Renal pelvis (tissue), 1 donor: ENCODE measurements at regions not wholly inside any gene's neighbourhood (a gene's known extent, or its start where the extent isn't known, plus 50 kb on each side); places are given as distances from the start of the nearest gene placed in this dataset.
"Not testable (repeated sequence)": the region's sequence is repeated elsewhere in the genome, so short reads cannot be mapped to it uniquely, and the experiment has no call there.

Experiments
- DNase-seq: peaks from one replicate; pipeline ENCODE4 v3.0.0-alpha.2; 2013

DNA sequence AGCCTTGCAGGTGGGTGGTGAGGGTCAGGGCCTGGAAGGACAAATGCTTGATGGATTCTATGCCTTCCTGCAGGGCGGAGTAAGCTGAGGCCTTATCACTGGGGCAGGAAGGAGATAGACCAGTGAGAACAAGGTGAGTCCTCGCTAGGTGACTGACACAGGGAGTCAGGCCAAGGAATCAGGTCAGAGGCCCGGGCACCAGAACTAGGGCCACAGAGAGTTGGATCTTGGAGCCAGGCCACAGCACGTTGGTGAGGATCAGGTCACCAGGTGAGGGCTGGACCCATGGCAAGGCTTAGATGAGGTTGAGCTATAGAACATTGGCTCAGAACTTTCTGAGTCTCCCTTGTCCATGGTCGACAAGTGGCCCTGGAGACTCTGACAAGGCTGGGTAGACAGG, 328.2 kb downstream of the FOXO1 start:
- DNase-seq: no peak

DNA sequence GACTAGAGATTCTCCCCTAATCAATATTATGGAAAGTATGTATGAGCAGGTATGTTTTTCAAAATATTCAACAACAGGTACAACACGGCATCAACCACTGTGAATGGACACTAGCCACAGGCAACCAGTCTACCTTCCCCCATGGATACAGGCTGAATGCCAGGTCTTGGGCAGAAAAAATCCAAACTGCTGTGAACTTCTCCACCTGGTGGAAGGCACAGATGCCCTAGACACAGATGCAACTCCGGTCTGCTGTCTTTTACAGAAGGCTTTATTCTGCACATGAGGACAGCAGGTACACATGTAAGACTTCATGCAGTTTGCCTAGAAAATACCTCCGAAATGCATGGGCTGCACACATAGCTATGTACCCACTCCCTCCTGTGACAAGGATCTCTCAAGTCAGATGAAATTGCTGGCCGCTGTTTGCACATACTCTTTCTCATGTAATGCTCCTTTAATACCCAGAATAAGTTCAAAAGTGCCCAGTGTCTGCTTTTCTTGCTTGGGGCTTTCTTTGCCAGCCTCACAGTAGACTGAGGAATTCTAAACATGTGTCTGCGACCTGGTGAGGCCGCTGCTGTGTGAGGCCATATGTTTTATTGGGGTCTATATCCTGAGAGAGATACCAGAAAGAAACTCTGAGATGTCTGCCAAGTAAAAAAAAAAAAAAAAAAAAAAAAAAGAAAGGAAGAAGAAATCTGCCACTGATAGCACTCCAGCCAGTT, 325.9 kb downstream of the FOXO1 start:
- no peak for DNase-seq

DNA sequence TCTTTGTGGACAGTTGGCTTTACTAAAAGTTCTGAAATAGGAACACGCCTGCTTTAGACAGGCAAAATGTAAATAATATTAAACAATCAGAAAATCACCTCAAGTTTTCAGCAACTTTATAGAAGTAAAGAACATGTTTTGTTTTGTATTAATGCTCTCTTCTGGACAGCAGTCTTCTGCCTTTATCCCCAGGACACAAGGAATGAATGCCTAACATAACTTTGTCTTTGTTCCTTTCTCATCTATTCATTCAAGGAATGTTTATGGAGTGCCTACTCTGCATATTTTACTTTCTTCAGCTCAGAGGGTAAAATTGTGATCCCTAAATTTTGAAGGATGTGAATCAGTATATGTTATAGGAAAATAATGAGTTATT, 325.4 kb downstream of the FOXO1 start:
- no peak for DNase-seq

DNA sequence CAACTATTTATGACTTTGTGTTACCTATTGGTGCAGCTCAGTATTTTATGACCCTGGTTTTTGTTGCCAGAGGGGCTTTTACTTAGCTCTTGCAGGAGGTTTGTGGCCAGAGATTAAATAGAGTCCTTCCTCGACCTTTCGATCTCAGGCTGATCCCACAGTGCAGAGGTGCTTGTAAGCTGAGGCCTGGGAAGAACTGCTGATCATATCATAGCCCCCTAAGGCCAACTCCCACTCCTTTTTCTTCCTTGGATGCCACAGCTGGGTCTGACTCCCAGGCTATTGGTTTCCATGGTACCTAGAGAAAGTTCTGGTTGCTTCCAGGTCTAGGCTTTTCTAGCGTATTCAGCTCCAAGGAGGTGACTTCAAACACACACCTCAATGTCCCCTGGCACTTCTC, 324.9 kb downstream of the FOXO1 start:
- DNase-seq: no peak

DNA sequence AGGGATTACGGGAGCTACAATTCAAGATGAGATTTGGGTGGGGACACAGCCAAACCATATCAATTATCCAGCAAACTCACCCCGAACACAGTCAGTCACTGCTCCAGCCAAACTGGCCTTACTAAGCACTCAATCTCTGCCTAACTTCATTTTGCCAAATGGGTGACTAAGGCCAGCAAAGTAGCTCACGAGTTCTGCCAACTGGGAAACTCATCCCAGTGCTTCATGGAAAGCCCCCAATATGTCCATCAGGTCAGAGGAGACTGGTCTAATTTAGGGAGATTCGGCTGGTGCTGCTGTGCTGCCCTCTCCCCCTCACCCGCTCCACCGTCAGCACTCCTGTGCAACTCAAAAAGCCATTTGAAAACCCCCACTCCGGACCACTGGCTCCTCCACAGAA, 324.0 kb downstream of the FOXO1 start:
- DNase-seq: no peak

DNA sequence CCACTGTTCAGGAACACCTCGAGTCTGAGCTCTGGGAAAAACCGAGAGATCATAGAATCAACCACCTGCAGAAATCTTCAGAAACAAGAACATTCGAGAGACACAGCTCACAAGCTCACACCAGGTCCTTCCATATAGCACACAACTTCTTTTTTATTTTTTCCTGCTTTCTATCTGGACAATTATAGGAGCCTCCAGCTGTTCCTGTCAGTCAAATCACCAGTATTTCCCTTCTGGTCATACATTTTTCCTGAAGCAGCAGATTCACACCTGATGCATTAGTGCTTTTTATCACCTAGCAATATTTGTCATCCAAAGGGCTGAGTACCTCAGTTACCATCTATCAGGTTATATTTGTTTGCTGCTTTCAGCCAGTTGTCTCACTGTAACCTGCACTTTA, 323.5 kb downstream of the FOXO1 start:
- DNase-seq: no peak

DNA sequence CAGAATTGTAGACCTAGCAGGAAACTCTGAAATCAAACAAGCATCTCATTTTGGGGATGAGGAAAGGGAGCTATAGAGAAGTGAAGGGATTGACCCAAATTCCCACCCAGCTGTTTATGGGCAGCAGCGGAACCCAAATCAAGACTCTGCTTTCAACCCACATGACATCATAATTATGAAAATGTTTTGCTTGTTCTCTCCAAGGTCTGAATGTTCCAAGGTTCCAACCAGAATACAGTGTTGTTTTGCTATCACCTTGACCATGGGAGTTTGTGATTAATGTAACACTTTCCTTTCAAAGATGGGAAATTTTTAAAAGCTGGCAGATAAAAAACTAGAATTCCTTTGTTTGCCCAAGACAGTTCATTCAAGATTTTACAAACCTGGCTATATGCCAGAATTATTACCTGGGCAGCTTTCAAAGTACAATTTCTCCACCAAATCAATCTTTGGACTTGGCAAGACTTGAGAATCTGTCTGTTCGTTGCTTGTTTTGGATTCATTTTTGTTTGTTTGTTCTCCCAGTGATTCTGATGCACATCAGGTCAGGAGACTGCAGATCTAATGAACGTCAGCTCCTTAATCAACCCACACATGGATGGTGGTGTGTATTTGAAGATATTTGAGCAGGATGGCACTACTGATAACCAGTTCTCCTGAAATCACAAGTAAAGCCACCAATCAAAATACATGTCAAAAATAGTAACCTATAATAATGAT, 322.7 kb downstream of the FOXO1 start:
- DNase-seq: no peak

DNA sequence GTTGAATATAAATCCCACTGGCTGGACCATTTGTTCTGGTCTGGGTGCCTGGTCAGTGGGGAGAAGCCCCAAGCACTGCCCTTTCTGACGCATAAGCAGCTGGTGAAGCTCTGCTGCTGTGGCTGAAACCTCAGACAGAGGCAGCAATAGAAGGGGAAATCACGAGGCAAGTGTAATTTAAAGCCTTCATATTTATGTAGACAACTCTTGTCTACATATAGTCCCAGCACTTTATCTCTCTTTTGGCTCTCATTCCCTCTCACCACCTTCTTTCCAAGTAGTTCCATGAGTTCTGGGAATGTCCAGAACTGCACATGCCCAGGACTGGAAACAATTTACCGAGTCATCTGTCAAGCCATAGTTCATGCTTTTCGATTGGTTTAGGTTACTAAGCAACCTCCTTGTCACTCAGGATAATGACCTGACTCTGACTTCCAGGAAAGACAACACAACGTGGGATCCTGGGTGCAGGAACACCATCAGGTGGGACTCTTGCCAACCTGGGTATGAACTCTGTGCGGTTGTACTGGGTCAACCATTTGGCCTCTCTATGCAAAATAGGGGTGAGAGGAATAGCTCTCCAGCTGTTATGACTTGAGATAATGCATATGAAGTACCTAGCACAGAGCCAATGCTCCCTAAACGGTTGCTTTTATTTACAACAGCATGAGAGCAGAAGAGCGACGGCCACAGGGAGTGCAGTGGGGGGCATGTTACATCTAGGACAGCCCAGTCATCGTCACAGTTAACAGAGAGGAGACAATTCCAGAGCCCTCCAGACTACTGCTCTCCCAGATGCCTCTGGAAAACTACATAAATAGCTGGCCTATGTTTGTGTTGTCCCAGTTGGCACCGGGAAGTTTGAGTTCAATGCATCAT, 321.9 kb downstream of the FOXO1 start:
- DNase-seq: no peak

DNA sequence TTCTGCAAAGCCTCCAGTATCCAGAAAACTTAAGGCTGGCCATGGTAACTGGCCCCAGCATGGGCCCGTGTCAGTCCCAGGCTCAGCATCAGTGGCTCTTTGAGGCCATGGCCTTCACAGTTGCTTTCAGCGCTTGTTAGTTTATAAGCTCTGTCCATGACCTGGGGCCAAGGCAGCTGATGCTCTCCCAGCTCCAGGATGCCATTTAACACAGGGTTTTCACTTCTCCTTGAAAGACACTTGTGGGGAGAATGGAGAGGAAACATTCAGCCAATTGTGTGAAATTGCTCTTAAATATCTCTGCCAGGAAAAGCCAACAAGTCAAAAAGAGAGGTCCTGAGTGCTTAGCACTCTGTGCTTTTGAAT, 321.3 kb downstream of the FOXO1 start:
- no peak for DNase-seq

DNA sequence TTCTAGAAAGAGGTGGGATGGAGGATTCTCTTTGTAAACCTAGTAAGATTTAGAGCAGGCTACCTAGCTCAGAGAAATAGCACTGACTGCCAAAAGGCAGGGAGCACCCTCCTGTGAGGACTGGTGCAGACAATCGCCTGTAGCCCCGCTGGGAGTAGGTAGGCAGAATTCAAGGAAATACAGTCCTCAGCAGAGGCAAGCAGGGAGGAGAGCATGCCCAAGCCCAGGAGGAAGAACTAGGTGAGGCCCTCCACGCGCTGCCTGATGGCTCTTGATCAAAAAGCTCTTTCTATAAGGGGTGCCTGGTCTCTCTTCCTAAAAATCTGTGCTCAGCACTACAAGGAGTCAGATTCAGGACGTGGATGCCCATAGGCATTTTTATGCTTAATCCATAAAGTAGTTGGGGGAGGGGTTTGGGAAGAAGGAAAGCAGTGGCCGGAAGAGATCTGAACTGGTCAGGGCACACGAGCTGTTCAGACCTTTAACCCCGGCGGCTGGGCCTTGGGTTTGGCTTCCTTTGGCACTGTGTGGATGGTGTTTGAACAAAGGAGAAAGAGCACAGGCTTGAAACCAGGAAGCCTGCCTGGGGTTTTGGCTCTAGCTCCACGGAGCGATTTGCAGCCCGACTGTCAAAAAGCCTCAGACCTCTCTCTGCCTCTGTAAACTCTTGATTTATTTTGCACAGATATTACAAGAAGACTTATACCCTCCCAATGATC, 320.6 kb downstream of the FOXO1 start:
- no peak for DNase-seq

DNA sequence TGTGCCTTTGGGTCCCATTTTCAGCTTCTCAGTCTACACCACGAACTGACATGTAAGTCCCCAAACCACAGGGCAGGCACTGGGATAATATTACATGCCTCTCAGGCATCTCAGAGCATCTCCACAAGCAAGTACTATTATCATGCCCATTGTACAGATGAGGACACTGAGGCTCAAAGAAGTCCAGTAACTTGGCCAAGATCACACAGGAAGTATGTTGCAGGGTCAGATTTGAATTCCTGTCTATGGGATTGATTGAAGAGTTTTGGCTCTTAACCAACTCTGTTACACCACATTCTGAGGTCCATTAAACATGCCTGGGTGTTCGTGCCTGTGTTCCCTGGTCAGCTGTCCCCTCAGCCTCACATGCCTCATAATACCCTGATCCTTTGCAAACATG, 319.8 kb downstream of the FOXO1 start:
- DNase-seq: no peak

DNA sequence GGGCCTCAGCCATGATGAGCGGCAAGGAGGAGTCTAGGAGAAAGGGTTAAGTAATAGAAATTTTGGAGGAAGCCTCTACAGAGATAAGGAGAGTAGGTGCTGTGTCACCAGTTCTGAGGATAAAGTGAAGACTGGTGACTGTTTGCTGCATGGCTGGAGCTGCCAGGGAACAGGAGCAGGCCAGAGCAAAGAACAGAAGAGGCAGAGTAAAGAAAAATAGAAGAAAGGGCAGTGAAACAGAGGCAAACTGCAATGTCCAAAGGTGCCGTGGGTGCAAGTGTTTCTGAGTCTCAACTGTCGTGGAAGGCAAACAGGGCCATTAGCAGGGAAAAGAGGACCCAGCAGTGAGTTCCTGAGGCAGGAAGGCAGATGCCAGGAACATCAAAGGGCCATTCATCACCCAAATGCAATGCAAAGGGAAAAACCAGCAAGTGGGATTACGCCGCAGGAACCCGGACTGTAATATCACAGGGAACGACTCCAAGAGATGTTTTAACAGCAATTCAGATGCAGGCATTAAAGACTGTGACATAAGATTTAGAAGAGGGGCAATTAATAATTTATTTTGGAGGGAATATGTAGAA, 318.3 kb downstream of the FOXO1 start:
- DNase-seq: no peak

DNA sequence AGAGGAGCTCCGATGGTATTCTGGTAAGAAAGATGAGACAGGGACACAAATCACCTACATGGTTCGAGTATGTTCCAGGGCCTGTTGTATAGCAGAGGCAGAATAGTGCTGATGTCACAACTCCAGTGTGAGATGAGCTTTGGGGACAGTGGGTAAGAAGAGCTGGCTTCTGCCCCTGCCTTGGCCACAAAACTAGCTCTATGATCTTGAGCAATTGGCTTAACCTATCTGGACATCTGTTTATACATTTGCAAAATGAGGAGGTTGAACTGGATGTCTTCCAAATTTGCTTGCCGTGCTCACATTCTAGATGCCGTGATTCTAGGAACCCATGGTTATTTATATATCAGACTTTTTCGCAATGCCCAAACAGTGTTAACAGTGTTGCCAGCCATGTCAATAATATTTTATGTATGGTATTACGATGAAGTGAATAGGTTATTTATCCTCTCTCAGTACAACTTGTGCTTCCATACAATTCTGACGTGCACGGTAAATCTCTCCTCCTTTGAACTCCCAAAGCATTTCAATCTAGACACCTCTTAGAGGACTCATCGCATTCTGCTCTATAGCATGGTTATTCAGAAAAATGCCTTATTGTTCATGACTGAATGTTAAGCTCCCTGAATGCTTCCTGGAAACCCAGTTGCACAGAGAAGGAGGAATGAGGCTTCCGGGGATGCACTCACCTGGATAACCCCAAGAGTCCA, 316.0 kb downstream of the FOXO1 start:
- DNase-seq: no peak

DNA sequence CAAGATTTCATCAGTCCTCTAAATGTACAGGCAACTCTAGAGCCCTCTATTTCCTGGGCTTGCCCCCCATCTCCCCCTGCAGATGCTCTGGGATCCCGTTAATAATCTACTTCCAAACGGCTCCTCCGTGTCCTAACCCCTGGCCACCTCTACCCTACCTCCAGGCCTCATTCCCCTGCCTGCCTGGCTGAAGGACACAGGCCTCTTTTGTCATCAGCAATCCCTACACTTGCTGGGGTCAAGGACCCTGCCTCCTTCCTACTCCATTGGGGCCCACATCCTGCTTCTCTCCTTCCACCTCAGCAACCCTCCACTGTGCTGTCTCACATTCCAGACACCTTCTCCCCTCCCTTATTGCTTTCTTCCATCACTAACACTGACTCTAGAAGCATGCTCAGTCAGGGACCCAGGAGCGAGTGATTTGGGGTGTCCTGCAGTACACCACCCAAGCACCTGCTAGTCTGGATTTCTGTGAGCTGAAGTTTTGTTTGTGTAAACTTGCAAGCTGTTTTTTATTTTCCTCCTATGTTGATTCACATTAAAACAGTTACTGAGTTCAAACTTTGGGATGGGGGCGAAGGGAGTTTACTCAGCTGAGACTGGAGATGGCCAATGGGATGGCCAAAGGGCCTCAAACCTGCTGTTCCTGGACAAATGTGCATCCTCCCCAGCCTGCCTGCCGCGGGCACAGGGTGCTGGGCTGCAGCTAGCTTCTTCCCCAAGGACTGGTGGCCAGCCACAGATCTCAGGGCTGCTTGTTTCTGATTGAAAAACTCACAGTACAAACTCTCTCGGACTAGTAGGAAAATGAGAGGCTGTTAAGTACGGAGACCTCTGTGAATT, 314.7 kb downstream of the FOXO1 start:
- no peak for DNase-seq

DNA sequence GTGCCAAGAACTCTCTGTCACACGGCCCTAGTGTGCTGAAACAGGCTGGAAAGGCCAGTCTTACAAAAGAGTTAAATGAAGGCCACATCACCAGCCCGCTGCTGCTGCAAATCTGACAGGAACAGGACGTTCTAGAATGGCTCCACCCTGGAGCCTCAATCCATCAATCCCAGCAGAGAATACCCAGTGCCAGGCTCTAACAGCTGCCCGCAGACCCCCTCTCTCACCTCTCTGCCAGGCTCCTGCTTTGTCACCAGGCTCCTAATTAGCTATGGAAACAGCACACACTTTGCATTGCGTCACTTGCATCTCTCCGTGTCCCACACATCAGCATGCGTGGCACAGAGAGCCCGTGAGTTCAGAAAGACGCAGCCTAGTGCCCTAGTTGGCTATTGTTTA, 314.1 kb downstream of the FOXO1 start:
- DNase-seq: no peak

DNA sequence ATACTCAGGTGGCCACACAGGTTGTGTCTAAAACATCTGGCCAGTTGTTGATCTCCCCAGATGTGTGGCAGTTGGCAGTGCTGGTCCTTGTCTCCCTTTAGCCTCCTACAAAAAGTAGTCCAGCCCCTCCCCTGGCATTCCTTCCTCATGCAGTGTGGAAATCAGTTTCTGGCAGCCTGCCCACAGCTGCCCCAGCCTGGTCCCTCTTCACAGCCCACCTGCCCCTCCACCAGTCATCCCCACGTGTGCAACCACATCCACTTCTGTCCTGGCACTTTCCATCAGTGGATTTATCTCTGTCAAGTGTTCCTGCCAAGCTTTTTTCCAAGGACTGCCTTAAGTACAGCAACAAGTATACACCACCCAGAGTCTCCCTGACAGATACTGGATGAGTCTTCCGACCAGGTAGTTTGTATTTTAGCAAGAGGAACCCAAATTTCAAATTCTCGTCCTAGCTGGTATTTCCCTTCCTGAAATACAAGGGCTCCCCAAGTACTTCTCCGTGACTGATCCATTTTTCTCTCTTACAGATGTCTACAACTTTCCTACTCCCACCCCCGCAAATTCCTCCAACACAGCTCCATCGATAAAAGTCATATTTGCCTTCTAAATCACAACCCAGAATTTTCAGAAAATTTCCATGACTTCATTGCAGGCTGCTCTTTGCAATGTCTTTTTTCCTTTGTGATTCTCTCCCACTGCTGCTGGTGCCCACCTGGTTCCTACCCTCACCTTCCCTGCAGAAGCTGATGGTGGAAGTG, 313.5 kb downstream of the FOXO1 start:
- DNase-seq: no peak

DNA sequence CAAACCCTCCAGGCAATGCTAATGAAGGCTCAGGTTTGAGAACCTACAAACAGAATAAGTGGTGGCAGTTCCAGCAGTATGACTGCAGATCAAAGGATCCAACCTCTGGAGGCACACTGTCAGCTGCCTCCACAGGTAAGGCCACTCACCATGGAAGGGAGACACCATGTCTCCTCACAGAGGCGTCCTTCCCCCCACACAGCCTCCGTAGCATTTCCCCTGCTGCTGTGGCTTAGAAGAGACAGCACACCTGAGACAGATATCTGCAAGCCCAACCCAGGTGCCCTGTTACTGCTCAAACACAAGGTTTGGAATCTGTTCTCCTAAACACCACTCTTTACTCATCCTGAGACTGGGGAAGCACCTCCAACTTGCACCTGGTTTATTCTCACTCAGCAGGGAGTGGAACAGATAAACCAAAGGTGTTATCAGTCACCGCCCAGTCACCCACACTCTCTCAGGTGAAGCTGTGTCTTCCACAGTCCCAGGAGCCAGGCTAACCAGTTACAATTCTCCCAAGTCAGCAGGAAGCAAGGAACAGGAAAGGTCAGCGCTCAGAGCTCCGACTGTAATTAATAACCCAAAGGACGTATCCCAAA, 311.2 kb downstream of the FOXO1 start:
- no peak for DNase-seq

DNA sequence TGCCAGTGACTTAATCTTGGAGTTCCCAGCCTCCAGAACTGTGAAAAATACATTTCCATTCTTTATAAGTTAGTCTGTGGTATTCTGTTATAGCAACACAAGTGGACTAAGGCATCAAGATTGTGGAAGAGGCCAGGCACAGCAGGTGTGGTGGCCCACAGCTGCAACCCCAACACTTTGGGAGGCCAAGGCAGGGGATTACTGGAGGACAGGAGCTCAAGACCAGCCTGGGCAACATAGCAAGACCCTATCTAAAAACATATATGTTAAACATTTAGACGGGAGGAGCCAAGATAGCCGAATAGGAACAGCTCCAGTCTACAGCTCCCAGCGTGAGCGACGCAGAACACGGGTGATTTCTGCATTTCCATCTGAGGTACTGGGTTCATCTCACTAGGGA, 310.4 kb downstream of the FOXO1 start:
- DNase-seq: no peak

DNA sequence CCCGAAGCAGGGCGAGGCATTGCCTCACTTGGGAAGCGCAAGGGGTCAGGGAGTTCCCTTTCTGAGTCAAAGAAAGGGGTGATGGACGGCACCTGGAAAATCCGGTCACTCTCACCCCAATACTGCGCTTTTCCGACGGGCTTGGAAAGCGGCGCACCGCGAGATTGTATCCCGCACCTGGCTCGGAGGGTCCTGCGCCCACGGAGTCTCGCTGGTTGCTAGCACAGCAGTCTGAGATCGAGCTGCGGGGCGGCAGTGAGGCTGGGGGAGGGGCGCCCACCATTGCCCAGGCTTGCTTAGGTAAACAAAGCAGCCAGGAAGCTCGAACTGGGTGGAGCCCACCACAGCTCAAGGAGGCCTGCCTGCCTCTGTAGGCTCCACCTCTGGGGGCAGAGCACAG, 310.0 kb downstream of the FOXO1 start:
- not testable (repeated sequence) for DNase-seq
